Endothelial cell (in vitro differentiated cells): ENCODE measurements at regions not wholly inside any gene's neighbourhood (a gene's known extent, or its start where the extent isn't known, plus 50 kb on each side); places are given as distances from the start of the nearest gene placed in this dataset.

Experiments used
- DNase-seq: peaks from one replicate; pipeline ENCODE4 v3.0.0; 2021; ENCODE audit warnings: low spot score
- H3K27ac Mint-ChIP-seq: one replicate; pipeline ENCODE4 v1.8.0; 2021; ENCODE audit warnings: mixed read lengths, inconsistent platforms; ENCODE audit not compliant: unreplicated experiment
- H3K27me3 Mint-ChIP-seq: one replicate; pipeline ENCODE4 v1.8.0; 2021; ENCODE audit warnings: mild to moderate bottlenecking, moderate library complexity, mixed read lengths, inconsistent platforms; ENCODE audit not compliant: unreplicated experiment
- H3K36me3 Mint-ChIP-seq: one replicate; pipeline ENCODE4 v1.8.0; 2021; ENCODE audit warnings: mild to moderate bottlenecking, low read depth, mixed read lengths, inconsistent platforms; ENCODE audit not compliant: unreplicated experiment
- H3K4me1 Mint-ChIP-seq: one replicate; pipeline ENCODE4 v1.8.0; 2021; ENCODE audit warnings: mild to moderate bottlenecking, mixed read lengths, inconsistent platforms; ENCODE audit not compliant: unreplicated experiment
- H3K4me3 Mint-ChIP-seq: one replicate; pipeline ENCODE4 v1.8.0; 2021; ENCODE audit warnings: mild to moderate bottlenecking, mixed read lengths, inconsistent platforms; ENCODE audit not compliant: unreplicated experiment
- H3K9me3 Mint-ChIP-seq: one replicate; pipeline ENCODE4 v1.8.0; 2021; ENCODE audit warnings: mixed read lengths, inconsistent platforms; ENCODE audit not compliant: unreplicated experiment
- TF ChIP-seq, protein P1 (sequence below): fragments of 200-600 bp; sonication (generic); IDR thresholded peaks from one replicate; pipeline ENCODE4 v1.5.0; 2021; ENCODE audit warnings: antibody characterized with exemption; ENCODE audit not compliant: unreplicated experiment

DNA sequence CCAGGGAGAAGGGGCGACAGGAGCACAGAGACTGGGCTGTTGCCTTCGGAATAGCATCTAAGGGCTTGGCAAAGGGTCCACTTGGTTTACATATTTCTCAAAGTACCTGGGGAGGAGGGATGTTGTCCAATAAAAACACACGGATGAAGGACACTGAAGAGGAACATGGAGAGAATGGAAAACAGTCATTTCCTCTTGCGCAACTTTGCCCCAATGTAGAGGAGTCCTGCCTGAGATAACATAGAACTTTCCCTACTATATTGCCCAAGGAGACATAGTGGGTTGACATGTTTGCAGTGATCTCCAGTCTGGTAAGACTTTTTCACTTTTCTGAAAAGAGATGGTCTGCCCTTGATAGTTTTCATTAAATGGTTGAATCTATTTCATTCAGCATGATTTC, 468.8 kb upstream of the SUCLG2 start:
- Mint-ChIP-seq H3K27ac (no peak overlapping the region), H3K27me3 (peaks cover 1% of the 10 kb centered on the region), H3K36me3 (no peaks in the 10 kb centered on the region), H3K4me1 (no peaks in the 10 kb centered on the region), H3K4me3 (no peak overlapping the region), H3K9me3 (no peaks in the 10 kb centered on the region)
- DNase-seq: no peak
- TF ChIP-seq, protein P1, sequence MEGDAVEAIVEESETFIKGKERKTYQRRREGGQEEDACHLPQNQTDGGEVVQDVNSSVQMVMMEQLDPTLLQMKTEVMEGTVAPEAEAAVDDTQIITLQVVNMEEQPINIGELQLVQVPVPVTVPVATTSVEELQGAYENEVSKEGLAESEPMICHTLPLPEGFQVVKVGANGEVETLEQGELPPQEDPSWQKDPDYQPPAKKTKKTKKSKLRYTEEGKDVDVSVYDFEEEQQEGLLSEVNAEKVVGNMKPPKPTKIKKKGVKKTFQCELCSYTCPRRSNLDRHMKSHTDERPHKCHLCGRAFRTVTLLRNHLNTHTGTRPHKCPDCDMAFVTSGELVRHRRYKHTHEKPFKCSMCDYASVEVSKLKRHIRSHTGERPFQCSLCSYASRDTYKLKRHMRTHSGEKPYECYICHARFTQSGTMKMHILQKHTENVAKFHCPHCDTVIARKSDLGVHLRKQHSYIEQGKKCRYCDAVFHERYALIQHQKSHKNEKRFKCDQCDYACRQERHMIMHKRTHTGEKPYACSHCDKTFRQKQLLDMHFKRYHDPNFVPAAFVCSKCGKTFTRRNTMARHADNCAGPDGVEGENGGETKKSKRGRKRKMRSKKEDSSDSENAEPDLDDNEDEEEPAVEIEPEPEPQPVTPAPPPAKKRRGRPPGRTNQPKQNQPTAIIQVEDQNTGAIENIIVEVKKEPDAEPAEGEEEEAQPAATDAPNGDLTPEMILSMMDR: no peak

DNA sequence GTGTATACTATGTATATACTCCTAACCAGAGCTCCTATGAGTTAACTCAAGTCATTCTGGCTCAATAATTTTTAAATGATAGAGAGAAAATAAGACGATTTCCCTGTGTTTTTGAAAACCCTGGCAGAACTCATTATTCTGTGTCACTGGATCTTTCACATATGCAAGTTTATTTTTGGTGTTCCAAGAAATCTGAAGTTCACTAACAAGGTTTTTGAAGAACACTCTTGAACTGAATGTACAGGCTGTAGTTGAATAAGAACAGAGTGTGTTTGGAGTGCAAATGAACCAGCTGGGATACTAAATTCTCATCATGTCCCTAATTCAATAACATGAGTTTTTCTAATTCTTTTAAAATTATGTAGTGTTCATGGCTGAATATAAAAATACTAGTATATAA, 466.9 kb upstream of the SUCLG2 start:
- H3K9me3 Mint-ChIP-seq: no peaks in the 10 kb centered on the region
- peaks cover 1% of the 10 kb centered on the region for H3K27me3 Mint-ChIP-seq
- H3K36me3 Mint-ChIP-seq: no peaks in the 10 kb centered on the region
- no peak overlapping the region for H3K4me3 Mint-ChIP-seq
- TF ChIP-seq, protein P1: no peak
- H3K27ac Mint-ChIP-seq: no peak overlapping the region
- no peaks in the 10 kb centered on the region for H3K4me1 Mint-ChIP-seq
- no peak for DNase-seq

DNA sequence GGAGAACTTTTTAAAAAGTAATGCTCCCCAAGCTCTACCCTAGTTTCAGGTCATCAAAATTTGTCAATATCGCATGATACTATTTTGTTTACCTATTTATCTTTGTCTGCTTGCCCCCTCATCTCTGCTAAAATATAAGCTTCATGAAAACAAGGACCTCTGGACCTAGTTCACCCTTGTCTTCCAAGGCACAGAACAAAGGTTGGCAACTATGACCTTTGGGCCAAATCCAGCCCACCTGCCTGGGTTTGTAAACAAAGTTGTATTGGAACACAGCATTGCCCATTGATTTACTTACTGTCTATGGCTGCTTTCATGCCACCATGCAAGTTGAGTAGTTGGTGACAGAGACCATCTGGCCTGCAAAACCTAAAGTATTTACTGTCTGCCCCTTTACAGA, 462.2 kb upstream of the SUCLG2 start:
- Mint-ChIP-seq H3K36me3 (no peaks in the 10 kb centered on the region), H3K4me1 (no peaks in the 10 kb centered on the region), H3K27me3 (peaks cover 1% of the 10 kb centered on the region), H3K4me3 (no peak overlapping the region), H3K9me3 (no peaks in the 10 kb centered on the region), H3K27ac (no peak overlapping the region)
- TF ChIP-seq, protein P1: no peak
- no peak for DNase-seq

DNA sequence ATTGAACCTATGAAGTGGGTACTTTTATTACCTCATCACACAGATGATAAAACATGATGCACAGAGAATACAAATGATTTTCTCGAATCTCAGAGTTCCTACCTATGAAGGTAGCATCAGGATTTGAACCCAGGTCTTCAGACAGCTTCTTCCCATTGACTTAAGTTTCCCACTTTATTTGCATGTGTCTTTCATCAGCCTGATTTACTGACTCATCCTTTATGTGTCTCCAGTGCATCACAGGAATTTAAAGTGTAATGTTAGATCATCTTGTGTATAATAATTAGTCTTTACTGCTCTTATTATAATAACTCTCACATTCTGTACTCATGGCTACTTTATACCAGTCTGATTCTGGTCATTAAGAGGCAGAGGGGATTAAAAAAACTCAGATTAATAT, 449.4 kb upstream of the SUCLG2 start:
- Mint-ChIP-seq H3K4me3 (no peak overlapping the region), H3K36me3 (no peaks in the 10 kb centered on the region), H3K27me3 (no peaks in the 10 kb centered on the region), H3K4me1 (peaks cover 2% of the 10 kb centered on the region), H3K9me3 (no peaks in the 10 kb centered on the region), H3K27ac (no peak overlapping the region)
- no peak for DNase-seq
- TF ChIP-seq, protein P1: no peak

DNA sequence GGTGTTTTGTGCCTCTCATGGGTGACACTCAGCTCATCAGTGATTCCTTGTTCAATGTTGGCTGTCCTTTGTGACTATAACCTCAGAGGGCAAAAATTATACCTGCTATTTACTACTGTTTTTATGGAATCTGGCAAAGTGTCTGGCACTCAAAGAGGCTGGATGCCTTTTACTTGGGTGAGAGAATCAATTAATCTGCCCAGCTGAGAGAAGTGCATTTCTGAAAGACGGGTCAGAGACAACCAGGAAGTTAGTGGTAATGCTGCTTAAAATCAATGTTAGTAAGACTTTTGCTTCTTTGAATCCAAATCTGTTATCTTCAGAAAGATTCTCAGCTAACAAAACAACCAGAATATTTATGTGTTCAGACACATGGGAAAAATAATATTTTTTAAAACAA, 436.2 kb upstream of the SUCLG2 start:
- no peak overlapping the region for H3K4me3 Mint-ChIP-seq
- no peak overlapping the region for H3K27ac Mint-ChIP-seq
- no peaks in the 10 kb centered on the region for H3K9me3 Mint-ChIP-seq

More for the DNA sequence above, 436.2 kb upstream of the SUCLG2 start:
- TF ChIP-seq, protein P1: no peak
- Mint-ChIP-seq H3K36me3 (no peaks in the 10 kb centered on the region), H3K4me1 (peaks cover 4% of the 10 kb centered on the region), H3K27me3 (no peaks in the 10 kb centered on the region)
- no peak for DNase-seq
